HG02970 (cell line): ENCODE measurements at regions not wholly inside any gene's neighbourhood (a gene's known extent, or its start where the extent isn't known, plus 50 kb on each side); places are given as distances from the start of the nearest gene placed in this dataset.
"Not testable (repeated sequence)": the region's sequence is repeated elsewhere in the genome, so short reads cannot be mapped to it uniquely, and the experiment has no call there.

Experiments used
- ATAC-seq: cut with Tn5 transposase; IDR thresholded peaks from one replicate; pipeline ENCODE4 v1.9.1; 2021; ENCODE audit warnings: mild to moderate bottlenecking, moderate library complexity, moderate number of reproducible peaks; ENCODE audit not compliant: unreplicated experiment, low FRiP score

DNA sequence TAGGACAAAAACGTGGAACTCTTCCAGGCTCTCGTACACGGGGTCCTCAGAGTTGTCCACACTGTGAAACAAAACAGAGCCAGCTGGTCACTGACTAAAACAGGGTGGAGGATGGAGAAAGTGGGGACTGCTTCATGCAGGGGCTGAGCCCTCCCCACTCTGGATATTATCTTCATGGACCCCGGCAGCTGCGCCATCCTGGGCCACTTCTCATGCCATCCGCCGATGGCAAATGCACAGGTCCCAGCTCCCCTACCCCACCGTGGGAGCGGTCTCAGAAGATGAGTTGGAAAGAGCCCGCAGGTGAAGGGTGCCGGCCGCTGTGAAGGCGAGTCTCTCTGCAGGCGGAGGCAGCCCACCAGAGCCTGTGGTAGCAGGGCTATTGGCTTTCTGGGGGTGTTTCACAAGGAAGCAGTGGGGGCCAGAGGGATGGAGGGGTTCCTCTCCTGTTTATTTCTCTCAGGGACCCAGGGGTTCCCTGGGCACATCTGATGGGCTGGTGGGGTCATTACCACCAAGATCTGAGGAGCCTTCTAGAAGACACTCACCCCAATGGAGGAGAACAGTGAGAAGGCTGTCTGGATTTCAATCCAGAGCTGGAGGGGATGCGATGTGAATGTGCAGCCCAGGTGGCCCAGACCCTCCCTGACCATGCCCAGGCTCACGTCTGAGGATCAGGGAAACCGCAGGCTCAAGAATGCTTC lies 177.3 kb downstream of the KLF13 start:
- no peak for ATAC-seq

DNA sequence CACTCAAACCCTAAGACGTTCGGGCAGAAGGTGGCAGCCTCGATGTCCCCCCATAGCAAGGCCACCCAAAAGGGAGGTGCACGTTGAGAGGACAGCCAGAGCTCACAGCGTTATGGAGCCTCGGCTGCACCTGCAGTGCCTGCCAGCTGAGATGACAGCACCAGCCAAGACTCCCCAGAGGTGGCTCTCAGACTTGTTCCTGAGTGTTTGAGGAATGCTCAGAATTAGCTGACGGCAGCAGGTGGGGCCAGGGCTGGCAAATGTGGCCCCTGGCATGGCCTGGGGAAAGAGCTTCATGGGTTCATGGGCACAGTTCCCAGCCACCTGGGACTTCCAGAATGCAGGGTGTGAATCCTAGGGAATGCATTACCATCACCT lies 177.8 kb downstream of the KLF13 start:
- ATAC-seq, result no peak

DNA sequence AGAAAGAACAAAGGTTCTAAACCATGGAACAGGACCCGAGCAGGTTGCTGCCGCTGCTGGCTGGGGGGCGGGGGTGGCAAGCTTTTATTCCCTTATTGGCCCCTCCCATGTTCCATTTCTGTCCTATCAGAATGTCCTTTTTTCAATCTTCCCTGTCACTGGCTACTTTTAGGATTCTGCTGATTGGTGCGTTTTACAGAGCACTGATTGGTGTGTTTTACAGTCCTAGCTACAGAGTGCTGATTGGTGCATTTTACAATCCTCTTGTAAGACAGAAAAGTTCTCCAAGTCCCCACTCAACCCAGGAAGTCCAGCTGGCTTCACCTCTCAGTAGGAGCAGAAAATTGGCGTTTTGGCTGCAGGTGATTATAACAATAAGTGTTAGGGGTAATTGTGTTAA lies 180.9 kb downstream of the KLF13 start:
- not testable (repeated sequence) for ATAC-seq

DNA sequence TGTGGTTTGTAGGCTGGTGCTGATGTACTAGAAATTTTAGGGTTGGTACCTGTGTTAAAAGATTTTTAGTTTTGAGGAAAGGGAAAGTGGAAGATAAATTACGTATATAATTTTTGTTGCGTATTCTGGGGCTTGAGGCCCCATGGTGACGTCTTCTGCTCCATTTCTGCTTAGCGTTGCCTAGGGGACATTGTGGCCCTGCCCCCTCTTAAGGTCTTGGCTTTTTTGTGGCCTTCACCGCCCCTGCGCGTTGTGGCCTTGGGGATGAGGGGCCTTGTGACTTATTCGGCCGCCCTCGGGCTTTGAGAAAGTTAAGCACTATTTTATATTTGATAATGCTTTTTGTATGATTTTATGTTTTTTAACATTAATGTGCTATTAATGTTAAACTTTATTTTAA lies 182.0 kb downstream of the KLF13 start:
- ATAC-seq, result no peak

DNA sequence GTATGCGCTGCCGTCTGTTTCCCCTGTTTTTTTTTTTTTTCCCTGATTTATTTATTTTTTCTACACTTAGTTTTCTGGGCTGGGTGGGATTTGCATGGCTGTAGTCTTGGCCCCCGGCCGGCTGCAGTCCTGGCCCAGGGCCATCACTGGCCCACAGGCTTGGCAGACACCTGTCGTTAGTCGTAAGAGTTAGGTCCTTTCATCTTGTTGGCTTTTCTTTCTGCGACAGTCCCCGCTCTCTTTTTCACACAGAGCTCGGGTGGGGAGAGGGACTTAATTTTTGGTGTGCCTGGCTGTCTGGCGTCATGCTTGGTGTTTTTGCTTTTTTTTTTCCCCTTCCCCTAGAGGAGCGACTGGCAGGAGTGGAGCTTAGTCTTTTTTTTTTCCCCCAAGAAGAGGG lies 183.4 kb downstream of the KLF13 start:
- no peak for ATAC-seq

DNA sequence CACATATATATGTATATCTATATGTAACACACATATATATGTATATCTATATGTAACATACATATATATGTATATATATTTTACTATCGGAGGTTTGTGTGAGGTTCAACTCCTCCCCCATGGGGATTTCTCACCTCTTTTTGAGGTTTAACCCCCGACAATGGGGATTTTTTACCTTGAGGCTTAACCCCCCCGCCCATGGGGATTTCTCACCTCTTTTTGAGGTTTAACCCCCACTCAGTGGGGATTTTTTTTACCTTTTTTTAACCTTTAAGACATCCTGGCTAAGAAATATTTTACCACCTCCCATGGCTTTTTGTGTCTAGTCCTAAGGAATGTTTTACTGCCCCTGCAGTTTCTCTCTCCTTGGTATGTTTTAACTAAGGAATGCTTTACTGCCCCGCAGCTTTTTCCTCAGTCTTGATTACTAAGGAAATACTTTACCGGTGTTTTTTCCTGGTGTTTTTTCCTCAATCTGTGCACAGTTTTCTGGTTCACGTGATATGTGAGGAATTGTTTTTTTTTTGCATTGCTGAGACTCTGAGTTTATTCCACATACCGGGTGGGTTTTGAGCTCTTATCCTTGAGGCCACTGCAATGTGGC lies 185.2 kb downstream of the KLF13 start:
- ATAC-seq, result no peak

DNA sequence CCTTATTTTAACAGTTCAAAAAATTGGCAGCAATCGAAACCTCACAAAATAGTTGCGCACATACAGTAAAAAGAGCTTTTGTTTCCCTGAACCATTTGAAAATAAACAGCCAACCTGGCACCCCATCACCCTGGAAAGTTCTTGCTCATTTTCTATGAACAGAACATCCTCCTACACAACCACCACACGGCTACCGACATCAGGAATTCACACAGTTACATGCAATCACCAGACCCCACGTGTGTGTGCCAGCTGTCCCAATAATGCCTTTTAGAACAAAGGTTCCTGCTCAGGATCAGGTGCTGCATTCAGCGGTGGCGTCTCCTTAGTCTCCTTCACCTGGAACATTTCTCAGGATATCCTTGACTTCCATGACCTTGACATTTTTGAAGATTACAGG lies 186.5 kb downstream of the KLF13 start:
- ATAC-seq, result no peak

DNA sequence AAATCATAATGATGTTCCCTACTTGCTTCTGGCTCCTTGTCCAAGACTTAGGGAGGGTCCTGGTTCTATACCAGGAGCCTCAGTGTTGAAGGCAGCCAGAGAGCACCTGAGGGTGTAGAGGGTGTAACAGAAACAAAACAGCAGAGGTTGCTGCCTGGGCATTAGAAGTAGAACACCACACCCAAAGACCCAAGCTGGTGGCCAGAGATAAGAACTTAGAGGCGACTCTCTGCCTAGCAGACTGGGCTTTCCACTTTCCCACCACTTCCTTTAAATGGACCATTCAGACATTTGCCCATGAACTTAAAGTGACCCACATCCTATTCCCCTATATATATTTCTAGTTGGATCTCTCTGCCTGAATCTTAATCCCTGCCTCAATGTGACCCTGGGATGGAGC lies 189.8 kb downstream of the KLF13 start:
- ATAC-seq, result no peak

DNA sequence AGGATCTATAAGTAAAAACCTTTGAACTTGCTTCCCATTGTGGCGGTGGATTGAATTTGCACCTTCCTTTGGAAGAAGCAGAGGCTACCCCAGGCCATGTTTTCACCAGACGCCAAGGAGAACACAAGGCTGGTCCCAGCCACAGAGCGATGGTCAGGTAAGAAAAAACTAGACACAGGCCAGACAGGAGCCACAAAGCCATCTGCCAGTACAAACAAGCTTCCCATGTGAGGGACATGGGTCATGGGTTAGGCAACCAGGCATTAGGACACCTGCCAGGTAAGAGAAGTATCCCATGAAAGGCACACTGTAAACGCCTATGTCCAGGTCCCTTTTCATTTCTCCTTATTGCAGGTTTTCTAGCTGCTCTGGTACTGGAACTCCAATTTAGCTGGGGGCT lies 190.2 kb downstream of the KLF13 start:
- no peak for ATAC-seq

DNA sequence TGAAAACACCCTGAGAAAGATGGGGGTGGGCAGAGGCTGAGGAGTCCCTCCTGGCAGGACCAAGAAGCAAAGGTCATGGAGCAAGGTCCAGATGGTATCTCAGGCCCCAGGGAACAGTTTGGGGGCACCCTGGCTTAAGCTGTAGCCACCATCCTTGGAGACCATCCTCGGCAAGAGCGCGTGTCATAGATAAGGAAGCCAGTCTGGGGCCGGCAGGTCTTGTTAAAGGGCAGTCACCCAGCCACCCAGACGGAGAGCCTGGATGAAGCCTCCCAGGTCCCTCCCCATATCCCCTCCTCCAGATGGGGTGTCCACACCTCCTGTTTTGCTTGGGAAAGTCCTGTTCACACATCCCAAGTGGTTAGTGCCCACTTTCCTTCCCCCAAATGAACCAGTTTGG lies 191.1 kb downstream of the KLF13 start:
- no peak for ATAC-seq

DNA sequence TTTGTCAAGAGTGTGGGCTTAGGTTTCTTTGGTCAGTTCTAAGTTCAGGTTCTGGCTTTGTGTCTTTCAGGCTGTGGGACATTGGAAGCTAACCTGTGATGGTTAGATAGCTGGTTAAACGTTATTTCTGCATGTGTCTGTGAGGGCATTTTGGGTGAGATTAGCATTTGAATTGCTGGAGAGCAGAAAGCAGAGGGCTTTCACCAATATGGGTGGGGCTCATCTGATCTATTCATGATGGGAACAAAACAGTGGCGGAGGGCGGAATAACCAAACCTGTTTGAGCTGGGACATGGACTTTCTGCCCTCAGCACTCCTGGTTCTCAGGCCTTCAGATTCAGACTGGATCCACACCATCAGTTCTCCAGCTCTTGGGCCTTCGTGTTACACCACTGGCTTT lies 195.4 kb downstream of the KLF13 start:
- ATAC-seq, result no peak

DNA sequence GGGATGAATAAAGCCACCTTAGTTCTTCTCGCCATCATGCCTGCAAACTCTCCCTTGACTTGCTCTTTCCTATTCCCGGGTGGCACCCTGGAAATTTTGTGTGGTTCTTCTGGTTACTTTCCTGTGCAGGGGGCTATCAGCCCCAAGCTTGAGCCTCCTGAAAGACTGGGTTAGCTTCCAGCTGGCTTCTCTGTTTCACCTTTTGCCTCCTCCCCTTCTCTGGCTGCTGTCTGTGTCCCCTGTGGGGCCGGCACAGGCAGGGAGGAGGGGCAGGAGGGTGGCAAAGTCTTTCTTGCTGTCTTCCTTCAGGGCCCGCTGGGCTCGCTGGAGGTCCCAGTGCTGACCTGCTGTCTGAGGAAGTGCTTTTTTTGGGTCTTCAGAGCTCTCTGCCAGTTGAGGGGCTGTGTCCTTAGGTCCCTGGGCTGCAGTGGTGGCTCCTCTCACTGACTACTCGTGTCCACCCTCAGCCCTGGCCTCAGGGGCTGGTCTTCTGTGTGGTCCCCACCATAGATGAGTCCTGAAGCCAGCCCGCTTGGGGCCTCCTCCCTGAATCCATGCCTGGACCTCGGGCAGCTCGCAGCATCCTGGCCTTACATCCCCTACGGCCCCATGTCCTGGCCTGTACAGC lies 196.5 kb downstream of the KLF13 start:
- no peak for ATAC-seq

DNA sequence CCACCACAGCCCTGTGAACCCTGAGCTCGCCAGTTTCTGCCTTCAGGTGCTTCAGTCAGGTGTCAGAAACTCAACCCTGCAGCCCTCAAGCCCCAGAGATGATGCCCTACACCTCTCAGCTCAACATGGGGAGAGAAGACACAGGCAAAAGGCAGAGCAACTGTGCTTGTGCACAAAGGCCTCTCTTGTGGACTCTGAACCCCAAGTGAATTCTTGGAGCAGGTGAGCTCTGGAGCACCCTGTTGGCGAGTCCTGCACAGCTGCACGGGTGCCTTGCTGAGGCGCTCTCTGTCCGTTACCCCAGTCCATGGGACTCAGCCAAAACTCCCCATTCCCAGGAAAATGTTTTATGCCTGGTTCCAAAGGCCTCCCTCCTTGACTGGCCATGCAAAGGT lies 197.0 kb downstream of the KLF13 start:
- ATAC-seq, result no peak

DNA sequence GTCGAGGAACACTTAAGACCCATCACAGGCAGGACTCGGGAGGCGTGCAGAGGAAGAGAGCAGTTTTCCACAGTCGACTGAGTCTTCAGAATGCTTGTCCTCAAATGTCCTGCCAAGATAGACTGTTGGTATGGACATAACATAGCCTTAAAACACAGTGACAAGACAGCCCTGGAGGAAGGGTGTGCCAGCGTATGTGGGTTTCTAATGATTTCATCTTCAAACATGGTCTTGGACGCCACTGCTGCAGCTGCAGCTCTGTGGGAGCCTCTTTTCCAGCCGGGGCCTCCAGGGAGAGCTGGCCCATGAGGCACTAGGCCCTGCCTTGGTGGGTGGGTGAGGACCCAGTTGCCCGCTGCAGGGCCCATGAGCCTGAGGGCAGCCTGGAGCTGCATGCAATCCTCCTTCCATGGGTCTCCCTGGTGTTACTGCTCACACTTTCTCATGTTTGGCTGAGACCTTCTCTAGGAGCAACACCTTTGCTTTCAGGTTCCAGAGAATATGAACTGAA lies 198.6 kb downstream of the KLF13 start:
- ATAC-seq, result no peak

DNA sequence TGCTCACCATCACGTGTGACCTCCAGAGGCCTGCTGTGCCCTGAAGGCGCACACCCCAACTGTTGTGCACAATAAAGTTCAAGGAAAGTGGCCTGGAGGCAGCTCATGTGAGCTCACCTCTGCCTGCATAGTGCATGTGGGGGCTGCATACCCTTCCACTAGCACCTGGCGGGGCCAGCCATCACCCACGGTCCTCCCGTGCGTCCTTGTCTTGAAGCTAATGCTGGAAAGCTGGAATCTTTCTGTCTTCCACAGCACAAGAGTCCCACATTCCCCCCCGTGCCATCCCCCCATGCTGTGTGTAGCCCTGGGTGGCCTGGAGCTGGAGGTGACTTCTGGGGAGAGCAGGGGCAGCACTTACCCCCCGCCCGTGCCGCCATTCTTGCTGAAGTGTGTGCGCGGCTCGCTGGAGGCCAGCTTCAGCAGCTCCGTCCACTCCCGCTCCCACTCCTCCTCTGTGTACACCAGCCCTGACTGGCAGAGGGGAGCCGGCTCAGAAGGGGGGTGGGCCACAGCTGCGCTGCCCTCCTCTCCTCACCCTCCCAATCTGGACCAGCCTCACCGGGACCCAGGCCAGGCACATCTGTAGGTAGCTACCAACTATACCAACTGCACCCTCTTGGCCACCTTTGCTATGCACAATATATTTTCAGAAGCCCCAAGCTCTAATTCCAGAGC lies 199.5 kb downstream of the KLF13 start:
- ATAC-seq, result no peak

DNA sequence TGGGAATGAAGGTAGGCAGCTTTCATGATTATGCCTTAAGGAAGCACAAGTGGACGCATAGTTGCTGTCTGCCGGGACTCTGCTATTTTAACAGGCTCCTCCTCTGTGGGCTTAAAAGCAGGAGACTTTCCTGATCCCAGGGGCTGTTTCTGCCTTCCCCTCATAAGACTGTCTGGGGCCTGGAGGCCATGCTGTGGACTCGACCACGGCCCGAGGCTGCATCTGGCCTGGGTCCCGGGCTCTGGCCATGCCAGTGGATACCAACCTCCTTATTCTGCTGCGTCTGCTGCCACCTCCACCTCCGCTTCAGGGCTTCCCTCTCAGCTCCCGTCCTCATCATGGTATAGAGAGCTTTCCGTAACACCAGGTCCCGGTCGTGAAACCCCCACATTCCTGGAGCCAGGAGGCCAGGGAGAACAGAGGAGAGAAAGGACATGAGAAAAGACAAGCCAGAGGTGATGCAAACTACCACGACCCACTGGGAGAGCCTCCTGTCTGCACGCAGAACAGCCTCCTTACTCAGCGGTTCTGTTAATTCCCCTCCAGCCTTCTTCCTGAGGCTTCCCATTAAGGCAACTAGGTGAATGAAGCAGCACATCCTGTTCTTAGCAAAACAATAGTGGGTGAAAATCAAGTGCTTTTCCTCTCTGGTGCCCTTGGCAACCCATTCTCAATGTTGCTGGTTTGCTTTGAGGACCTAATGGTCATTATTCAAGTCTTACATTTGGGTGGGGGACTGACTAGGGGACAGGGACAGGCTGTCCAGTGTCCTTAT lies 200.5 kb downstream of the KLF13 start:
- ATAC-seq, result no peak

DNA sequence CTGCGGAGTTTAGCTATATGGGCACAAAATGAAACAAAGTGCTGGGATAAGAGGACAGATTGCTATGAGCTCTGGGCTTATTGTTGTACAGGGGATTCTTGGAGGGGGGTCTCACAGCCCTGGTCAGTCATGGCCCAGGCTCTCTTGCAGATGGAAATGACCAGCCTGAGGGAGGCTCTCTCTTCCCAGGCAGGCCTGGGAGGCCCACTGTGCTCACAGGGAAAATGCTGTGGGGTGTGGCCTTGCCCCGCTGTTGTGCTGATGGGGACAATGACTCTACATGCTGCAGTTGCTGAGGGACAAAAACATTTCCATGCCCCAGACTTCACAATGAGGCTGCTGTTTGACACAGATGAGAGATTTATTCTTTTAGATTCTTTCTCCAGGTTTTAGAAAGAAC lies 202.2 kb downstream of the KLF13 start:
- no peak for ATAC-seq

DNA sequence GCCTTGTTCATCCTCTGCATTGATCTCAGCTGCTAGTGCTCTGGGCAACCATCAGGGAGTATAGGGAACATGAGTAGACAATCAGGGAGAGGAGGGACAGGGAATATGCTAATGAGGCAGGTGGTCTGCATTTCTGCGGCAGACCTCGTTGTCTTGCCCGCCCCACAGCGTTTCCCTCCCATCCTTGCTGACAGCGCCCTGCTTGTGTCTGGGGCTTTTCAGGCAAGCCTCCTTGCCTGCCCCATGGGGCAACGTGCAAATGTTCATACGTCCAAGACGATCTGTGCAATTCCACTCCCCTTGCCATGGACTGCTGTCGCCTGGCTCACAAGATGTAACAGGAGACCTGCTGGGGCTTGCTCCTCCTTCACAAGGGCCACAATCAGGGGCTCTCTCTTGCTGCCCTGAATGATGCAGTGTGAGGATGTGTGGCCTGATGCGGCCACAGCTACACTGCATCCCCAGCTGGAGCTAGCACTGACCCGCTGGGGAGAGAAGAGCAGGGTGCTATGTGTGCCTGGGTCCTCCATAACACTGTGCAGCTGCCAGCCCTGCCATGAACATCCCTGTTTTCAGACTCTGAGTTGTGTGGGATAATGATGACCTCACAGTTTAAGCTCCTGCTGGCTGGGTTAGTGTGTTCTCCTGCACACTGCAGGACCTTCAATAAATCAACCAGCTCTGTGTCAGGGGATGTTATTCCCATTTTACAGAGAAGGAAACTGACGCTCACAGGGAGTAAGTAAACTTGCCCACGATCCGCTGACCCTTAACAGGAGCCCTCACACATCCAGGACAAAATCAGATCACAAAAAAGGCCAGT lies 211.3 kb downstream of the KLF13 start:
- ATAC-seq, result no peak

DNA sequence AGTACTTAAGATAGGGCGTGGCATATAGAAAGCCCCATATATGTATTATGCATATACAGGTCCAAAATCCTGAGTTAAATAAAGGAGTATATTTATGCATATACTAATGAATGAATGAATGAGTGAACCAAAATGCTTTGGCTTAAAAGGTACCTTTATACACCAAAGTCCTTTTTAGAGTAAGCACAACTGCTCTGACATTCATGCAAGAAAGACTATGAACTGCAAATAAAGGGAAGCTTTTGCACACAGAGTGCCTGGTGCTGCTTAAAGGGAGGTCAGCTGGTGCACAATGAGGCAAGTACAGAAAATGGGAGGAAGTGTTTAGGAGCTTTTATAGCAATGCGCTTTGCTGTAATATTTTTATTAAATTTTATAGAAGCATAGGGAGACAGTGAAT lies 214.0 kb downstream of the KLF13 start:
- no peak for ATAC-seq

DNA sequence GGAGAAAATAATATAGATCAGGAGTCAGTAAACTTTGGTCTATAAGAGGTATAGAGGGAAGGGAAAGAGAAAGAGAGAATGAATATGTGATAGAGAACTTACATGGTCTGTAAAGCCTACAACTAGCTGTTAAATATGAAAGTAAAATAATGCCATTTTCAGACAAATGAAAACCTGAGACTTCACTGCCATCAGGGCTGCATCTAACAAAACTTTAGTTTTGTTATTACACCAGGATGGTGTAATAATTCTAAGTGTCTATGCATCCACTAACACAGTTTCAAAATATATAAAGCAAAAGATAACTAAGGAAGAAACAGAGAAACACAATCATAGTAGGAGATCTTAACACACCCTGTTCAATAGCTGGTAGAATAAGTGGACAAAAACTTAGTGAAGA lies 217.7 kb downstream of the KLF13 start:
- ATAC-seq, result no peak
